ENCODE measurements at regions not wholly inside any gene's neighbourhood (a gene's known extent, or its start where the extent isn't known, plus 50 kb on each side); places are given as distances from the start of the nearest gene placed in this dataset.

DNA sequence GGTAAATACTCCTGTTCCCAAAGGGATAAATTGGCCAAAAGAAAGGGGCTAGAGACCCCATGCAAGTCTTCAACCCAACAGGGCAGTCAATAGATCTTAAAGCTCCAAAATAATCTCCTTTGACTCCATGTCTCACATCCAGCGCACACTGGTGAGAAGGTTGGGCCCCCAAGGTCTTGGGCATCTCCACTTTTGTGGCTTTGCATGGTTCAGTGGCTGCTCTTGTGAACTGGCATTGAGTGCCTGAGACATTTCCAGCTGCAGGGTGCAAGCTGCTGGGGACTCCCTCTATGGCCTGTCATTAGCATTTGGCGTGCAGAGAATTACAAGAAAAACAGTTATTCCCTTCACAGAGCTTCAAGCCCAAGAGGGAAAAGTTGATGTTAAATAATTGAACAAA is 224.7 kb downstream of the MTRR start:
- TF ChIP-seq ARNTL (CRISPR knock-in tag; IDR thresholded peaks at IDR 0.05; ENCODE audit: borderline replicate concordance, low read depth) (no peak), ZNF565 (CRISPR knock-in tag; conservative IDR thresholded peaks at IDR 0.05; ENCODE audit: low read depth) (no peak), ZFP30 (CRISPR knock-in tag; IDR thresholded peaks at IDR 0.05) (no peak)
- TF ChIP-seq, protein P1, sequence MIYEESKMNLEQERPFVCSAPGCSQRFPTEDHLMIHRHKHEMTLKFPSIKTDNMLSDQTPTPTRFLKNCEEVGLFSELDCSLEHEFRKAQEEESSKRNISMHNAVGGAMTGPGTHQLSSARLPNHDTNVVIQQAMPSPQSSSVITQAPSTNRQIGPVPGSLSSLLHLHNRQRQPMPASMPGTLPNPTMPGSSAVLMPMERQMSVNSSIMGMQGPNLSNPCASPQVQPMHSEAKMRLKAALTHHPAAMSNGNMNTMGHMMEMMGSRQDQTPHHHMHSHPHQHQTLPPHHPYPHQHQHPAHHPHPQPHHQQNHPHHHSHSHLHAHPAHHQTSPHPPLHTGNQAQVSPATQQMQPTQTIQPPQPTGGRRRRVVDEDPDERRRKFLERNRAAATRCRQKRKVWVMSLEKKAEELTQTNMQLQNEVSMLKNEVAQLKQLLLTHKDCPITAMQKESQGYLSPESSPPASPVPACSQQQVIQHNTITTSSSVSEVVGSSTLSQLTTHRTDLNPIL (CRISPR knock-in tag; IDR thresholded peaks at IDR 0.05; ENCODE audit: low read depth): no peak

Measured in SK-N-SH treated with all-trans-retinoic acid at 6 μM for 48 hours (cell line).